ENCODE measurements at regions not wholly inside any gene's neighbourhood (a gene's known extent, or its start where the extent isn't known, plus 50 kb on each side); places are given as distances from the start of the nearest gene placed in this dataset.

GRCh38 chr12:125577334-125577733 is 512.1 kb downstream of the AACS start:
- Mint-ChIP-seq H3K27ac (no peak overlapping the region), H3K36me3 (ENCODE audit: low read depth) (peaks cover 13% of the 10 kb centered on the region), H3K9me3 (peaks cover 12% of the 10 kb centered on the region), H3K4me3 (no peak overlapping the region), H3K4me1 (peaks cover 9% of the 10 kb centered on the region; the same call in 2 of the 3 replicates), H3K27me3 (ENCODE audit: insufficient read depth, low read depth, poor library complexity) (no peaks in the 10 kb centered on the region)
- Histone ChIP-seq H3K4me1 (ENCODE audit: insufficient read depth) (no peaks in the 10 kb centered on the region), H3K27ac (ENCODE audit: low read depth) (no peak overlapping the region), H3F3A (replicated peaks; ENCODE audit: low read depth) (no peaks in the 10 kb centered on the region), H3K9me2 (ENCODE audit: insufficient read depth) (no peaks in the 10 kb centered on the region), H3K4me3 (no peak overlapping the region), H3K4me2 (no peak overlapping the region), H2AFZ (no peak overlapping the region), H3K79me2 (replicated peaks; ENCODE audit: insufficient read depth) (peaks cover 6% of the 10 kb centered on the region; the same call in 1 of the 2 replicates), H3K27me3 (ENCODE audit: insufficient read depth) (no peaks in the 10 kb centered on the region), H4K20me1 (replicated peaks; ENCODE audit: insufficient read depth) (no peaks in the 10 kb centered on the region), H3K36me3 (ENCODE audit: insufficient read depth) (no peaks in the 10 kb centered on the region)
- ATAC-seq (no peak), DNase-seq (ENCODE audit: low spot score) (no peak)
- TF ChIP-seq ZNF114 (CRISPR knock-in tag; IDR thresholded peaks at IDR 0.05) (no peak), ZNF331 (CRISPR knock-in tag; IDR thresholded peaks at IDR 0.05; ENCODE audit: low read depth) (no peak), JUNB (IDR thresholded peaks at IDR 0.05; ENCODE audit: unreplicated experiment) (no peak), ZNF462 (CRISPR knock-in tag; IDR thresholded peaks at IDR 0.05) (no peak), EZH2phosphoT487 (IDR thresholded peaks at IDR 0.05; ENCODE audit: unreplicated experiment) (no peak)

GRCh38 chr12:125579916-125580315 is 514.7 kb downstream of the AACS start:
- Histone ChIP-seq H3K4me1 (ENCODE audit: insufficient read depth) (no peaks in the 10 kb centered on the region), H3K4me3 (no peak overlapping the region), H3K4me2 (no peak overlapping the region), H3K9me2 (ENCODE audit: insufficient read depth) (no peaks in the 10 kb centered on the region), H2AFZ (no peak overlapping the region), H4K20me1 (replicated peaks; ENCODE audit: insufficient read depth) (no peaks in the 10 kb centered on the region), H3K36me3 (ENCODE audit: insufficient read depth) (no peaks in the 10 kb centered on the region), H3K27ac (ENCODE audit: low read depth) (no peak overlapping the region), H3F3A (replicated peaks; ENCODE audit: low read depth) (no peaks in the 10 kb centered on the region), H3K79me2 (replicated peaks; ENCODE audit: insufficient read depth) (peaks cover 6% of the 10 kb centered on the region; the same call in 1 of the 2 replicates), H3K27me3 (ENCODE audit: insufficient read depth) (no peaks in the 10 kb centered on the region)
- H3K36me3 Mint-ChIP-seq (ENCODE audit: low read depth): peaks cover 13% of the 10 kb centered on the region
- H3K27me3 Mint-ChIP-seq (ENCODE audit: insufficient read depth, low read depth, poor library complexity): peaks cover 5% of the 10 kb centered on the region
- no peaks in the 10 kb centered on the region; the same call in 1 of the 3 replicates for H3K4me1 Mint-ChIP-seq
- peaks cover 12% of the 10 kb centered on the region for H3K9me3 Mint-ChIP-seq
- DNase-seq (ENCODE audit: low spot score): no peak
- no peak for ATAC-seq
- no peak overlapping the region for H3K4me3 Mint-ChIP-seq
- no peak overlapping the region for H3K27ac Mint-ChIP-seq
- TF ChIP-seq JUNB (IDR thresholded peaks at IDR 0.05; ENCODE audit: unreplicated experiment): no peak
- no peak for TF ChIP-seq NANOG (IDR thresholded peaks at IDR 0.05; ENCODE audit: borderline replicate concordance)
- no peak for TF ChIP-seq CREB1 (CRISPR knock-in tag; IDR thresholded peaks at IDR 0.05; ENCODE audit: low read depth)
- TF ChIP-seq ZNF114 (CRISPR knock-in tag; IDR thresholded peaks at IDR 0.05): no peak
- no peak for TF ChIP-seq ETS1 (IDR thresholded peaks at IDR 0.05)
- TF ChIP-seq ZNF331 (CRISPR knock-in tag; IDR thresholded peaks at IDR 0.05; ENCODE audit: low read depth): no peak
- no peak for TF ChIP-seq STAT1 (IDR thresholded peaks at IDR 0.05; ENCODE audit: unreplicated experiment)
- TF ChIP-seq EZH2 (IDR thresholded peaks at IDR 0.05; ENCODE audit: low read depth, unreplicated experiment): no peak
- TF ChIP-seq EZH2phosphoT487 (IDR thresholded peaks at IDR 0.05; ENCODE audit: unreplicated experiment): no peak
- no peak for TF ChIP-seq POLR2AphosphoS5 (IDR thresholded peaks at IDR 0.05; ENCODE audit: low read depth)
- no peak for TF ChIP-seq CTCF (conservative IDR thresholded peaks at IDR 0.05; ENCODE audit: low read depth in 2 of 2)
